Prostate gland (tissue), 2 donors: ENCODE measurements at regions not wholly inside any gene's neighbourhood (a gene's known extent, or its start where the extent isn't known, plus 50 kb on each side); places are given as distances from the start of the nearest gene placed in this dataset.

Experiments used
- DNase-seq: peaks from one replicate; pipeline ENCODE4 v3.0.0-alpha.2; 2019; ENCODE audit warnings: low spot score
- H3K27ac ChIP-seq, 2 donors: fragments of 200-600 bp; sonication (generic); 2 replicates each; pipeline ENCODE4 v1.5.1; 2017 to 2019
- H3K27me3 ChIP-seq: fragments of 200-600 bp; sonication (generic); replicated peaks from 2 replicates; pipeline ENCODE4 v1.5.1; 2019; ENCODE audit not compliant: insufficient read depth
- H3K36me3 ChIP-seq, 2 donors: fragments of 200-600 bp; sonication (generic); 1 replicate in 1 of 2; 2 replicates in 1 of 2; pipeline versions ENCODE4 v1.5.1 to v1.8.1; 2017 to 2019
- H3K4me1 ChIP-seq: fragments of 200-600 bp; sonication (generic); replicated peaks from 2 replicates; pipeline ENCODE4 v1.5.1; 2019
- H3K4me3 ChIP-seq, 2 donors: fragments of 200-600 bp; sonication (generic); 2 replicates each; pipeline ENCODE4 v1.5.1; 2017 to 2019
- H3K9me3 ChIP-seq: fragments of 200-600 bp; sonication (generic); 2 replicates; pipeline ENCODE4 v1.5.1; 2017
- CTCF ChIP-seq, 4 experiments: fragments of 200-600 bp in 2 of 4; fragments of 450-650 bp in 2 of 4; sonication (generic) in 2 of 4; IDR thresholded peaks; 1 replicate in 3 of 4; 2 replicates in 1 of 4; pipeline ENCODE4 v1.5.1; 2016 to 2019; ENCODE audit warnings: antibody characterized with exemption in 4 of 4, mild to moderate bottlenecking in 2 of 4, moderate library complexity in 2 of 4
- POLR2A ChIP-seq: fragments of 450-650 bp; IDR thresholded peaks from one replicate; pipeline ENCODE4 v1.6.1; 2016; ENCODE audit warnings: antibody characterized with exemption, mild to moderate bottlenecking
- POLR2AphosphoS5 ChIP-seq: sonication (generic); formaldehyde crosslinking; IDR thresholded peaks from one replicate; pipeline ENCODE4 v1.6.1; 2017; ENCODE audit warnings: antibody characterized with exemption
- WGBS: methylation state at CpG from one replicate; pipeline ENCODE4 v1.1.5; 2018; 5-methylcytosine and 5-hydroxymethylcytosine counted together
- intact Hi-C: fragments of 100-400 bp; cut with DNase I; formaldehyde crosslinking; loops from one replicate; pipeline ENCODE4 v1.14.2; 2022

DNA sequence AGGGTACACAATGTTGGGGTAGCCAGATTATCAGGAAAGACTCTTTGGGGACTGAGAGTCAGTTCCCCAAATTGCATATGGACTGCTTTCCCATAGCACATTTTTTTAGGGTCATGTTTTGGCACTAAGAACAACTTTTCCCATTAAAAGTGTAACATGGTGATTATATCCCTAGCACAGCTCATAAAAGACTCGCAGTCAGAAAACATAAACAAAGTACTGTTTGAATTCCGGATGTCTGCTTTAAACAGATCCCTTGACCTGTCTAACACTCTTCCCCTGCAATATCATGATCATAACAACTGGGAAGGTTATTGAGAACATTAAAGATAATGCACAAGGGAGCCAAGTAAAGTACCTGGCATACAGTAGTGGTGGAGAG, 262.2 kb downstream of the ASXL3 start:
- intact Hi-C loops, result no loop called here
- H3K4me1 ChIP-seq, result peaks cover 3% of the 10 kb centered on the region

GRCh38 chr18:33839452-33840211, 261.6 kb downstream of the ASXL3 start:
- H3K27ac ChIP-seq, result no peak overlapping the region
- no peaks in the 10 kb centered on the region for H3K9me3 ChIP-seq
- no peaks in the 10 kb centered on the region for H3K36me3 ChIP-seq
- TF ChIP-seq CTCF (IDR thresholded peaks at IDR 0.05) (peak in 3 of 4 experiments; percentile 37 to 60 (median 38)), POLR2A (no peak)
- H3K4me3 ChIP-seq, result no peak overlapping the region
- intact Hi-C loops, result no loop called here
- no peaks in the 10 kb centered on the region for H3K27me3 ChIP-seq
- peaks cover 3% of the 10 kb centered on the region for H3K4me1 ChIP-seq
- WGBS, result 4% methylated on average over 6 of the region's 6 CpGs
- no peak for DNase-seq

More for the DNA sequence above, 262.2 kb downstream of the ASXL3 start:
- no peaks in the 10 kb centered on the region for H3K36me3 ChIP-seq
- H3K4me3 ChIP-seq, result no peak overlapping the region
- WGBS, result 7% methylated on average over 2 of the region's 2 CpGs
- H3K27me3 ChIP-seq, result no peaks in the 10 kb centered on the region
- no peaks in the 10 kb centered on the region for H3K9me3 ChIP-seq
- no peak overlapping the region for H3K27ac ChIP-seq
- TF ChIP-seq POLR2A (no peak), CTCF (IDR thresholded peaks at IDR 0.05) (no peak), POLR2AphosphoS5 (no peak)
- DNase-seq, result no peak

- intact Hi-C loops, result no loop called here
- DNase-seq, result no peak
These were observed 260.0 kb downstream of the ASXL3 start for GRCh38 chr18:33838054-33838453.

DNA sequence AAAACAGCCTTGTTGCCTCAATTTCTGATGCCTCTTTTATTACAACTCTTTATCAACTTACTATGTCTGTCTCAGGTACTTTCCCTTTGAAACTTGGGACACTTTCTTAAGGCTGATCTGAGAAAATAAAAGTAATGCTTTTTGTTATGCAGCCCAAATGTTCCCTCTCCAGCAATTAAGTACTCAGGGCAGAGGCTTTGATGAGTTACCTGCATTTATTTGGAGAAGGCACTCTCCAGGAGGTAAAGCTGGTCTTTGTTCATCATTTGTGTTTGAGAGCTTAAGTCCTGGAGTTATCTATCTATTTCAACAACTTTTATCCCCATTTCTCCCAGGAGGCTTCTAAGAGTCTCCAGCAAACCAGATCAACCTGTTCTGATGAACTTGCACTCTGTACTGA, 259.2 kb downstream of the ASXL3 start:
- TF ChIP-seq POLR2A (no peak), POLR2AphosphoS5 (no peak), CTCF (IDR thresholded peaks at IDR 0.05) (no peak)
- no peak overlapping the region for H3K27ac ChIP-seq
- H3K4me1 ChIP-seq, result peaks cover 3% of the 10 kb centered on the region
- no peak overlapping the region for H3K4me3 ChIP-seq
- no peak for DNase-seq
- intact Hi-C loops, result no loop called here
- H3K36me3 ChIP-seq, result no peaks in the 10 kb centered on the region
- no peaks in the 10 kb centered on the region for H3K27me3 ChIP-seq
- H3K9me3 ChIP-seq, result no peaks in the 10 kb centered on the region

More at GRCh38 chr18:33838054-33838453, 260.0 kb downstream of the ASXL3 start:
- WGBS, result 88% methylated on average over 1 of the region's 1 CpG
- TF ChIP-seq POLR2A, result no peak
- no peak for TF ChIP-seq CTCF (IDR thresholded peaks at IDR 0.05)
- no peak for TF ChIP-seq POLR2AphosphoS5
- Histone ChIP-seq H3K36me3 (no peaks in the 10 kb centered on the region), H3K27ac (no peak overlapping the region), H3K9me3 (no peaks in the 10 kb centered on the region), H3K4me3 (no peak overlapping the region), H3K27me3 (no peaks in the 10 kb centered on the region), H3K4me1 (peaks cover 3% of the 10 kb centered on the region)

GRCh38 chr18:33836564-33836963, 258.5 kb downstream of the ASXL3 start:
- Histone ChIP-seq H3K27ac (no peak overlapping the region), H3K9me3 (no peaks in the 10 kb centered on the region), H3K27me3 (no peaks in the 10 kb centered on the region), H3K4me3 (no peak overlapping the region), H3K36me3 (no peaks in the 10 kb centered on the region), H3K4me1 (peaks cover 3% of the 10 kb centered on the region)
- 72% methylated on average over 4 of the region's 4 CpGs for WGBS
- TF ChIP-seq CTCF (IDR thresholded peaks at IDR 0.05), result no peak
- no peak for TF ChIP-seq POLR2AphosphoS5
- TF ChIP-seq POLR2A, result no peak
- no peak for DNase-seq
- intact Hi-C loops, result no loop called here
